NCI-H524 treated with DMSO at 0.1 percent for 48 hours (cell line): ENCODE measurements at regions not wholly inside any gene's neighbourhood (a gene's known extent, or its start where the extent isn't known, plus 50 kb on each side); places are given as distances from the start of the nearest gene placed in this dataset.
"Not testable (repeated sequence)": the region's sequence is repeated elsewhere in the genome, so short reads cannot be mapped to it uniquely, and the experiment has no call there.

Experiments used
- DNase-seq: peaks from one replicate; lab custom pipeline; 2025; lab: John Stamatoyannopoulos, UW

- DNase-seq = peak; percentile 27
These were observed 696.0 kb downstream of the C12orf50 start for GRCh38 chr12:87332987-87333726.

- DNase-seq = not testable (repeated sequence)
These were observed 699.1 kb downstream of the C12orf50 start for GRCh38 chr12:87330071-87330555.

- DNase-seq = no peak
These were observed 699.9 kb downstream of the C12orf50 start for GRCh38 chr12:87329076-87329863.

GRCh38 chr12:87323369-87323768, 705.8 kb downstream of the C12orf50 start:
- no peak for DNase-seq

- DNase-seq = no peak
These were observed 708.5 kb downstream of the C12orf50 start for GRCh38 chr12:87320724-87321123.

GRCh38 chr12:87317302-87317701, 711.9 kb downstream of the C12orf50 start:
- no peak for DNase-seq

- no peak for DNase-seq
These were observed 718.0 kb downstream of the C12orf50 start for GRCh38 chr12:87311206-87311605.

- no peak for DNase-seq
These were observed 719.1 kb downstream of the C12orf50 start for GRCh38 chr12:87310126-87310525.

GRCh38 chr12:87305481-87305880, 723.7 kb downstream of the C12orf50 start:
- no peak for DNase-seq

GRCh38 chr12:87304406-87304805, 724.8 kb downstream of the C12orf50 start:
- DNase-seq = no peak

- no peak for DNase-seq
These were observed 725.7 kb downstream of the C12orf50 start for GRCh38 chr12:87303396-87304012.

- DNase-seq = no peak
These were observed 727.0 kb downstream of the C12orf50 start for GRCh38 chr12:87302126-87302745.

GRCh38 chr12:87290505-87290904, 738.7 kb downstream of the C12orf50 start:
- DNase-seq = no peak

- no peak for DNase-seq
These were observed 745.3 kb downstream of the C12orf50 start for GRCh38 chr12:87283886-87284285.

- no peak for DNase-seq
These were observed 746.1 kb downstream of the C12orf50 start for GRCh38 chr12:87283111-87283510.

GRCh38 chr12:87280893-87281292, 748.3 kb downstream of the C12orf50 start:
- no peak for DNase-seq

GRCh38 chr12:87280356-87280755, 748.8 kb downstream of the C12orf50 start:
- no peak for DNase-seq

GRCh38 chr12:87274594-87275245, 754.5 kb downstream of the C12orf50 start:
- no peak for DNase-seq

GRCh38 chr12:87272851-87273250, 756.4 kb downstream of the C12orf50 start:
- DNase-seq = no peak

- DNase-seq = no peak
These were observed 758.3 kb downstream of the C12orf50 start for GRCh38 chr12:87270919-87271318.

GRCh38 chr12:87266305-87266704, 762.9 kb downstream of the C12orf50 start:
- DNase-seq = no peak

- no peak for DNase-seq
These were observed 769.8 kb downstream of the C12orf50 start for GRCh38 chr12:87259391-87259790.
